Neural progenitor cell (in vitro differentiated cells): ENCODE measurements at regions not wholly inside any gene's neighbourhood (a gene's known extent, or its start where the extent isn't known, plus 50 kb on each side); places are given as distances from the start of the nearest gene placed in this dataset.

Experiments
- DNase-seq: peaks from one replicate; pipeline ENCODE4 v3.0.0-alpha.2; 2016; ENCODE audit warnings: low spot score
- H2AFZ ChIP-seq: fragments of 200-600 bp; sonication (generic); replicated peaks from 2 replicates; pipeline ENCODE4 v1.6.1; 2016; ENCODE audit warnings: antibody characterized with exemption
- H3F3A ChIP-seq: fragments of 200-600 bp; sonication (generic); 2 replicates; pipeline ENCODE4 v1.6.1; 2016; ENCODE audit warnings: antibody characterized with exemption, low read depth
- H3K27ac ChIP-seq: fragments of 200-600 bp; sonication (generic); 2 replicates; pipeline ENCODE4 v1.5.1; 2016; ENCODE audit warnings: mild to moderate bottlenecking
- H3K27me3 ChIP-seq: fragments of 200-600 bp; sonication (generic); 2 replicates; pipeline ENCODE4 v1.6.1; 2016; ENCODE audit warnings: mild to moderate bottlenecking, moderate library complexity
- H3K36me3 ChIP-seq: fragments of 200-600 bp; sonication (generic); 2 replicates; pipeline ENCODE4 v1.5.1; 2016
- H3K4me1 ChIP-seq: fragments of 200-600 bp; sonication (generic); 2 replicates; pipeline ENCODE4 v1.6.1; 2016; ENCODE audit warnings: mixed run types
- H3K4me2 ChIP-seq: fragments of 200-600 bp; sonication (generic); 2 replicates; pipeline ENCODE4 v1.6.1; 2016
- H3K4me3 ChIP-seq: fragments of 200-600 bp; sonication (generic); 2 replicates; pipeline ENCODE4 v1.5.1; 2016
- H3K79me2 ChIP-seq: fragments of 200-600 bp; sonication (generic); 2 replicates; pipeline ENCODE4 v1.6.1; 2016; ENCODE audit warnings: low read depth
- H3K9ac ChIP-seq: fragments of 200-600 bp; sonication (generic); 2 replicates; pipeline ENCODE4 v1.6.1; 2016
- H3K9me3 ChIP-seq: fragments of 200-600 bp; sonication (generic); 2 replicates; pipeline ENCODE4 v1.5.1; 2016; ENCODE audit warnings: low read depth
- H4K20me1 ChIP-seq: fragments of 200-600 bp; sonication (generic); 2 replicates; pipeline ENCODE4 v1.6.1; 2016; ENCODE audit warnings: low read depth
- H3K27ac Mint-ChIP-seq: 3 replicates; pipeline ENCODE4 v1.8.0; 2021; ENCODE audit warnings: mixed read lengths
- H3K27me3 Mint-ChIP-seq: 2 replicates; pipeline ENCODE4 v1.8.0; 2022; ENCODE audit warnings: low read depth, mild to moderate bottlenecking, inconsistent platforms, moderate library complexity, mixed read lengths; ENCODE audit not compliant: insufficient read depth
- H3K36me3 Mint-ChIP-seq: 3 replicates; pipeline ENCODE4 v1.8.0; 2021; ENCODE audit warnings: mixed read lengths
- H3K4me1 Mint-ChIP-seq: 3 replicates; pipeline ENCODE4 v1.8.0; 2021; ENCODE audit warnings: mixed read lengths
- H3K4me3 Mint-ChIP-seq: 3 replicates; pipeline ENCODE4 v1.8.0; 2021; ENCODE audit warnings: mild to moderate bottlenecking, moderate library complexity, mixed read lengths
- H3K9me3 Mint-ChIP-seq: 3 replicates; pipeline ENCODE4 v1.8.0; 2020; ENCODE audit warnings: mixed read lengths
- EZH2 ChIP-seq: fragments of 200-600 bp; sonication (generic); IDR thresholded peaks from 2 replicates; pipeline ENCODE4 v1.6.1; 2017; ENCODE audit warnings: antibody characterized with exemption, mild to moderate bottlenecking, moderate library complexity
- EZH2phosphoT487 ChIP-seq: fragments of 200-600 bp; sonication (generic); IDR thresholded peaks from 2 replicates; pipeline ENCODE4 v1.6.1; 2017; ENCODE audit warnings: antibody characterized with exemption
- TF ChIP-seq, protein P1 (sequence below): fragments of 200-600 bp; sonication (generic); IDR thresholded peaks from 2 replicates; pipeline ENCODE4 v1.5.1; 2017; ENCODE audit warnings: antibody characterized with exemption, mild to moderate bottlenecking

- H3K4me1 Mint-ChIP-seq = peaks cover 71% of the 10 kb centered on the region
- peak overlapping the region; percentile 98 for H3K27ac Mint-ChIP-seq
- H3K9me3 Mint-ChIP-seq = peaks cover 14% of the 10 kb centered on the region
- H3K27me3 Mint-ChIP-seq = peaks cover 10% of the 10 kb centered on the region
- DNase-seq = peak; percentile 72
- Histone ChIP-seq H3F3A (peaks cover 32% of the 10 kb centered on the region), H3K9me3 (no peaks in the 10 kb centered on the region), H3K79me2 (no peaks in the 10 kb centered on the region), H3K4me1 (peaks cover 38% of the 10 kb centered on the region), H3K36me3 (no peaks in the 10 kb centered on the region), H3K4me3 (peak overlapping the region; percentile 30), H3K9ac (no peak overlapping the region), H4K20me1 (no peaks in the 10 kb centered on the region), H3K27ac (peak overlapping the region; percentile 49), H3K4me2 (peak overlapping the region; percentile 72), H3K27me3 (no peaks in the 10 kb centered on the region), H2AFZ (peak overlapping the region; percentile 41)
- TF ChIP-seq, protein P1, sequence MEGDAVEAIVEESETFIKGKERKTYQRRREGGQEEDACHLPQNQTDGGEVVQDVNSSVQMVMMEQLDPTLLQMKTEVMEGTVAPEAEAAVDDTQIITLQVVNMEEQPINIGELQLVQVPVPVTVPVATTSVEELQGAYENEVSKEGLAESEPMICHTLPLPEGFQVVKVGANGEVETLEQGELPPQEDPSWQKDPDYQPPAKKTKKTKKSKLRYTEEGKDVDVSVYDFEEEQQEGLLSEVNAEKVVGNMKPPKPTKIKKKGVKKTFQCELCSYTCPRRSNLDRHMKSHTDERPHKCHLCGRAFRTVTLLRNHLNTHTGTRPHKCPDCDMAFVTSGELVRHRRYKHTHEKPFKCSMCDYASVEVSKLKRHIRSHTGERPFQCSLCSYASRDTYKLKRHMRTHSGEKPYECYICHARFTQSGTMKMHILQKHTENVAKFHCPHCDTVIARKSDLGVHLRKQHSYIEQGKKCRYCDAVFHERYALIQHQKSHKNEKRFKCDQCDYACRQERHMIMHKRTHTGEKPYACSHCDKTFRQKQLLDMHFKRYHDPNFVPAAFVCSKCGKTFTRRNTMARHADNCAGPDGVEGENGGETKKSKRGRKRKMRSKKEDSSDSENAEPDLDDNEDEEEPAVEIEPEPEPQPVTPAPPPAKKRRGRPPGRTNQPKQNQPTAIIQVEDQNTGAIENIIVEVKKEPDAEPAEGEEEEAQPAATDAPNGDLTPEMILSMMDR = no peak
- no peak for TF ChIP-seq EZH2
- no peak for TF ChIP-seq EZH2phosphoT487
- H3K36me3 Mint-ChIP-seq = peaks cover 10% of the 10 kb centered on the region
- peak overlapping the region; percentile 73 for H3K4me3 Mint-ChIP-seq
These were observed 1043.6 kb downstream of the UQCRFS1 start for GRCh38 chr19:28169168-28169887.

DNA sequence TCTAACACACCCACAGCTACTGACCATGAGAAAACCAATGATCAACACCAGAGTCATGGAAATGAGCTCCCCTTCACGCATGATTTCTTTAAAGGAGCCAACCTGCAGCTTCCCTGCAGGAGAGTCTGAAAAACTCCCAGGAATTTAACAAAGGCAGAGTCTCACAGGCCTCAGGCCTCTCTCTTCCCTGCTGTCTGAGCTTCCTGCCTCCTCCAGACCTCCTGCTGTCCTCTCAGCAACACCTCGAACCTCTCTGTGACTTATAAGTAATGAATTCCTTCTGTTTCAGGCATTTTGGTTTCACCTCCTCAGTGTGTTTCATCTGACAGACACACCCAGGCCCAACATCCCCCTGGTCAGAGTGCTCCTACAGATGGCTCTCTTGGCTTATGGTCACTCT lies 1044.4 kb downstream of the UQCRFS1 start:
- H3K27me3 ChIP-seq = no peaks in the 10 kb centered on the region
- Mint-ChIP-seq H3K9me3 (peaks cover 14% of the 10 kb centered on the region), H3K4me1 (peaks cover 78% of the 10 kb centered on the region), H3K4me3 (peak overlapping the region; percentile 12), H3K36me3 (peaks cover 10% of the 10 kb centered on the region), H3K27me3 (peaks cover 10% of the 10 kb centered on the region), H3K27ac (peak overlapping the region; percentile 94)
- H3K4me3 ChIP-seq = no peak overlapping the region
- H3K4me2 ChIP-seq = peak overlapping the region; percentile 72
- no peaks in the 10 kb centered on the region for H3K36me3 ChIP-seq
- H3K79me2 ChIP-seq = no peaks in the 10 kb centered on the region
- no peaks in the 10 kb centered on the region for H4K20me1 ChIP-seq
- H3K9me3 ChIP-seq = no peaks in the 10 kb centered on the region
- H3K9ac ChIP-seq = no peak overlapping the region
- peak; percentile 63 for DNase-seq
- no peak for TF ChIP-seq EZH2
- TF ChIP-seq, protein P1 = no peak
- TF ChIP-seq EZH2phosphoT487 = no peak
- H3K27ac ChIP-seq = no peak overlapping the region
- peaks cover 38% of the 10 kb centered on the region for H3K4me1 ChIP-seq
- H3F3A ChIP-seq = peaks cover 32% of the 10 kb centered on the region
- H2AFZ ChIP-seq = no peak overlapping the region

DNA sequence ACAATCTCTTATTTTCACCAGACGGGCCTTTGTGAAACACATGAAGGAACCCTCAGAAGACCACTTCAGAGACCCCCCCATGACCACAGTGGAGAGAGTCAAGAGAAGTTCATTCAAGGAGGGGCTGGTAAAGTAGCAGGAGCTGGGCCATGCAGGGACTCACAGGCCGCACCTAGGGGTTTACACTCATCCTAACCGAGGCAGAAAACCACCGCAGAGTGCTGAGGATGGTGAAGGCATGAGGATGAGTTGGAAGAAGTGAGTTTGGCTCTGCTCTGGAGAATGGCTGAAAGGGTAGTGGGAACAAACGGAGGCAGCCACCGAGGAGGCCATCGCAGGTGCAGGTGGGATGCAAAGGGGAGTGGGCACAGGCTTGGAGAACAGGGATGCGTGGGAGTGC lies 1046.9 kb downstream of the UQCRFS1 start:
- H3K4me1 ChIP-seq = peaks cover 38% of the 10 kb centered on the region
- H3K9me3 Mint-ChIP-seq = peaks cover 5% of the 10 kb centered on the region
- no peaks in the 10 kb centered on the region for H3K9me3 ChIP-seq
- H3K27me3 ChIP-seq = no peaks in the 10 kb centered on the region
- H3K27me3 Mint-ChIP-seq = peaks cover 10% of the 10 kb centered on the region
- peaks cover 32% of the 10 kb centered on the region for H3F3A ChIP-seq
- DNase-seq = no peak
- TF ChIP-seq EZH2 = no peak
- no peak for TF ChIP-seq EZH2phosphoT487
- TF ChIP-seq, protein P1 = no peak
- no peak overlapping the region for H3K9ac ChIP-seq
- no peaks in the 10 kb centered on the region for H4K20me1 ChIP-seq
- H2AFZ ChIP-seq = no peak overlapping the region
- H3K4me1 Mint-ChIP-seq = peaks cover 69% of the 10 kb centered on the region
- H3K4me2 ChIP-seq = no peak overlapping the region
- H3K27ac ChIP-seq = no peak overlapping the region
- no peaks in the 10 kb centered on the region for H3K36me3 ChIP-seq
- no peak overlapping the region for H3K4me3 Mint-ChIP-seq
- no peaks in the 10 kb centered on the region for H3K79me2 ChIP-seq
- H3K4me3 ChIP-seq = no peak overlapping the region
- peaks cover 8% of the 10 kb centered on the region for H3K36me3 Mint-ChIP-seq
- peak overlapping the region; percentile 44 for H3K27ac Mint-ChIP-seq
